NCI-H1436 (cell line): ENCODE measurements at regions not wholly inside any gene's neighbourhood (a gene's known extent, or its start where the extent isn't known, plus 50 kb on each side); places are given as distances from the start of the nearest gene placed in this dataset.
"Not testable (repeated sequence)": the region's sequence is repeated elsewhere in the genome, so short reads cannot be mapped to it uniquely, and the experiment has no call there.

Experiments used
- DNase-seq: peaks from one replicate; lab custom pipeline; 2025; lab: John Stamatoyannopoulos, UW

GRCh38 chr12:54713876-54714275, 65.7 kb upstream of the DCD start:
- DNase-seq: not testable (repeated sequence)

DNA sequence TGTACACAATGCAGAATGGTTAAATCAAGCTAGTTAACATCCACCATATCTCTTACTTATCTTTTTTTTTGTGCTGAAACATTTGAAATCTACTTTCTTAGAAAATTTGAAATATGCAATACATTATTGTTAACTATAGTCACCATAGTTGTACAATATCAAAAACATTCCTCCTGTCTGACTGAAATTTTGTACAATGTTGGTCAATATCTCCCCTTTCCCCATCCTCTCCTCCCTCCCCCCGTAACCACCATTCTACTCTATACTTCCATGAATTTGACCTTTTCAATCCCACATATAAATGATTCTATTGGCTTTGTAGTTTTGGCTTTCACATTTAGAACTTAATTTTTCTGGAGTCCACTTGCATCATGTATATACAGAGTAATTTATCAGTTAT, 63.5 kb upstream of the DCD start:
- no peak for DNase-seq

DNA sequence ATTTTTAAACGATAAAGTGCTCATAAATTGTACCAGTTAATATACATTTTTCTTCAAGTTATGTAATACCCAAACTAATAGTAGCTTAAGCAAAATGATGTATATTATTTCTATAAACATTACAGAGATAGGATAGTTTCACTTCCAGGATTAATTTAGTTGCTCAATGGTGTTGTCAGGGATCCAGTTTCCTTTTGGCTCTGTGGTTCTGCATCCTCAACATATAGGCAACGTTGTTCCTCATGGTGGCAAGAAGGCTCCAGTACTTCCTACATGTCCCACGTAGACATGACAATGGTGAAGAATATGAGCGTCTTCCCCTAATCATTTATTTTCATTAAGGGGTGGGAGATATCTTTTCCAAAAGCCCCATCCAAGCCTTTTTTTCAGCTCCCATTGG, 60.7 kb upstream of the DCD start:
- no peak for DNase-seq

DNA sequence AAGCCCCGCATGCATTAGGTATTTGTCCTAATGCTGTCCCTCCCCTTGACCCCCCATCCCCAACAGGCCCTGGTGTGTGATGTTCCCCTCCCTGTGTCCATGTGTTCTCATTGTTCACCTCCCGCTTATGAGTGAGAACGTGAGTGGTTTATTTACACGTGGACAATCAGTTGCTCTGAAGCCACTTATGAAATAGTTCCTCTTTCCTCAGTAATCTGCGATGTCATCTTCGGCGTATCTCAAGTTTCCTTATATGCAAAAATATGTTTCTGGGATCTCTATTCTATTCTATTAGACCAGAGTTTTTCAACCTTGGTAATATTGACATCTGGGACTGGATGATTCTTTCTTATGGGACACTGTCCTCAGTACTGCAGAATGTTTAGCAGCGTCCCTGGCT, 56.0 kb upstream of the DCD start:
- DNase-seq: no peak

DNA sequence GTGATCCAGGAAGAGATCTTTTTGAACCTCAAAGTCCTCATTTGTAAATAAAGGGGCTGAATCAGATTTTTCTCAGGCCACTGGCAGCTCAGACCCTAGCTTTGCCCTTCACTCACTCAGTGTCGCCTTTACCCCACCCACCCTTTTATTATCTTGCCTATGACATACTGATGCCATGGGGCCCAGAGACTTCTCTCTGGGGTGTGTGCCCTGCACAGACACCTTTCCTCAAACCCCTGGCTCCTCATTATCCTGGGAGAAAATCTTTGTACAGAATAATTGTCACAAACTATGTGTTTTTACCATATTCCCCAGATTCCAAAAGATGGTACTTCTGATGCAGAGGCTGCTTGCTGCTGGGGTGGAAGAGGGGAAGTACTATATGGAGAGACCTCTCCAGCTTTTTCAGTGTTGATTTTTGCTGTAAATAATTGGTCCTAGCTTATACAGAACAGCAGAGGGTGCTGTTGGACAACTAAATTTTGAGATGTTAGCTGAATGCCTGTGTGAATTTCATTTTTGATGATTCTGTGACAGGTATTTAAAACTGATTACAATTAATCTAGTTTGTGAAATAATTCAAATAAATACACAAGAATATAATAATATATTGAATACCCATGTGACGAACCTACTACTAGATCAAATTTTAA, 53.9 kb upstream of the DCD start:
- peak; percentile 16 for DNase-seq

DNA sequence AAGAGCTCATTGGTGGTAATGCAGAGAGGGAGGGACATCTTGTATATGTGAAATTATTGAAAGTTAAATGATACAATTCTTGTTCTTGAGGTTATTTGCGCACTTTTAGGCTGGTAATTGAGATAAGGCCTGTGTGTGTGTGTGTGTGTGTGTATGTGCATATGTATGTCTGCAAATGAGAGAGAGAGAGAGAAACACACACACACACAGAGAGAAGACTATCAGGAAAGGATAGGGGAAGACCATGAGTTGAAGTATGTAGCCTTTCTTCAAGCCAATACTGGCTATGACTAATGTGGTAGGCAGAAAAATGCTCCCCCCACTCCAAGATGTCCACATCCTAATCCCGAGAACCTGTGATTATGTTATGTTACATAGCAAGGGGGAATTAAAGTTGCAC, 52.7 kb upstream of the DCD start:
- no peak for DNase-seq

- no peak for DNase-seq
Measured at GRCh38 chr12:54700301-54700700, 52.1 kb upstream of the DCD start.
